SK-N-SH (cell line): ENCODE measurements at regions not wholly inside any gene's neighbourhood (a gene's known extent, or its start where the extent isn't known, plus 50 kb on each side); places are given as distances from the start of the nearest gene placed in this dataset.

ENCODE experiments used
- CTCF ChIP-seq: fragments of 200-600 bp; sonication (generic); IDR thresholded peaks from 2 replicates; pipeline ENCODE4 v1.6.1; 2017; ENCODE audit warnings: antibody characterized with exemption, mild to moderate bottlenecking, moderate library complexity
- EP300 ChIP-seq, 2 experiments: IDR thresholded peaks; 2 replicates each; pipeline versions ENCODE4 v1.4.0 to v1.6.1; 2012; ENCODE audit warnings: borderline replicate concordance in 1 of 2, low read depth in 1 of 2, low read length in 1 of 2
- EZH2phosphoT487 ChIP-seq: fragments of 200-600 bp; sonication (generic); IDR thresholded peaks from 2 replicates; pipeline ENCODE4 v1.6.1; 2017; ENCODE audit warnings: low read depth, mixed run types, mild to moderate bottlenecking, antibody characterized with exemption, moderate library complexity, borderline replicate concordance
- FOXJ3 ChIP-seq: sonication (generic); formaldehyde crosslinking; IDR thresholded peaks from 2 replicates; pipeline ENCODE4 v1.5.1; 2020; ENCODE audit warnings: mild to moderate bottlenecking, missing genetic modification reagents
- GATA2 ChIP-seq: sonication (generic); formaldehyde crosslinking; IDR thresholded peaks from 2 replicates; pipeline ENCODE4 v1.5.0; 2020; ENCODE audit warnings: mild to moderate bottlenecking, missing genetic modification reagents
- POLR2AphosphoS5 ChIP-seq: IDR thresholded peaks from 2 replicates; pipeline ENCODE4 v1.6.1; 2012; ENCODE audit warnings: low read depth, low read length
- RAD21 ChIP-seq: IDR thresholded peaks from 2 replicates; pipeline ENCODE4 v1.6.1; 2012; ENCODE audit warnings: mild to moderate bottlenecking, low read length
- RCOR1 ChIP-seq: fragments of 150-350 bp; IDR thresholded peaks from 2 replicates; pipeline ENCODE4 v1.6.1; 2017; ENCODE audit warnings: antibody characterized with exemption, low read length
- RFX5 ChIP-seq: IDR thresholded peaks from 2 replicates; pipeline ENCODE4 v1.6.1; 2012; ENCODE audit warnings: mild to moderate bottlenecking, improper control_type of control experiment, low read length
- SIN3A ChIP-seq: IDR thresholded peaks from 2 replicates; pipeline ENCODE4 v1.6.1; 2012; ENCODE audit warnings: low read depth, mild to moderate bottlenecking, low read length, moderate library complexity, borderline replicate concordance
- TAF1 ChIP-seq: IDR thresholded peaks from 2 replicates; pipeline ENCODE4 v1.6.1; 2012; ENCODE audit warnings: low read depth, mild to moderate bottlenecking, low read length, moderate library complexity, borderline replicate concordance
- YY1 ChIP-seq: IDR thresholded peaks from 2 replicates; pipeline ENCODE4 v1.4.0; 2012; ENCODE audit warnings: low read depth, mild to moderate bottlenecking

- TF ChIP-seq RAD21 (no peak), CTCF (no peak), TAF1 (no peak), SIN3A (no peak), EZH2phosphoT487 (no peak), RCOR1 (no peak), FOXJ3 (CRISPR knock-in tag) (no peak), POLR2AphosphoS5 (no peak), GATA2 (CRISPR knock-in tag) (no peak), EP300 (IDR thresholded peaks at IDR 0.05; ENCODE audit: borderline replicate concordance in 1 of 2, low read depth in 1 of 2, low read length in 1 of 2) (no peak), RFX5 (no peak), YY1 (no peak)
These were observed 116.8 kb downstream of the SEMA6D start for GRCh38 chr15:47834093-47834492.
